ENCODE measurements at regions not wholly inside any gene's neighbourhood (a gene's known extent, or its start where the extent isn't known, plus 50 kb on each side); places are given as distances from the start of the nearest gene placed in this dataset.

DNA sequence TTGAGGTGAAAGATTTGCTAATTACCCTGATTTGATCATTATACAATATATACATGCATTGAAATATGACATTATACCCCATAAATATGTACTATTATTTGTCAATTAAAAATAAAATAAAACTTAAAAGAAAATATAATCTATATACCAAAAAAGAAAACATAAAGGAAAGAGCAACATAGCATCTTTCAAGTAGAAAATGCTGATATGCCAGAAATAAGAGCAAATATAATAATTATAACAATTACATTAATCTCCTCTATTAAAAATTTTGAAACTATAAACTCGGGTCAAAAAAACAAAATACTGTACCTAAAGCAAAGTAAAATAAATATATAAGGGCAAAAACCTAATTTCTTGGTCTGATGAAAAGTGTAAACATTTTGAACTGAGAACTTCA is 209.3 kb upstream of the PDE1C start:
- TF ChIP-seq CTCF (conservative IDR thresholded peaks at IDR 0.05; ENCODE audit: low read depth, low read length) (no peak), EZH2 (IDR thresholded peaks at IDR 0.05; ENCODE audit: low read length, unreplicated experiment) (no peak)

Data from PC-3 (cell line).